GM12874 (cell line): ENCODE measurements at regions not wholly inside any gene's neighbourhood (a gene's known extent, or its start where the extent isn't known, plus 50 kb on each side); places are given as distances from the start of the nearest gene placed in this dataset.

ENCODE experiments used
- TF ChIP-seq, protein P1 (sequence below): IDR thresholded peaks from 2 replicates; pipeline ENCODE4 v1.5.1; 2011; ENCODE audit warnings: low read depth, mild to moderate bottlenecking, control low read depth, low read length, moderate library complexity; ENCODE audit not compliant: insufficient read depth

DNA sequence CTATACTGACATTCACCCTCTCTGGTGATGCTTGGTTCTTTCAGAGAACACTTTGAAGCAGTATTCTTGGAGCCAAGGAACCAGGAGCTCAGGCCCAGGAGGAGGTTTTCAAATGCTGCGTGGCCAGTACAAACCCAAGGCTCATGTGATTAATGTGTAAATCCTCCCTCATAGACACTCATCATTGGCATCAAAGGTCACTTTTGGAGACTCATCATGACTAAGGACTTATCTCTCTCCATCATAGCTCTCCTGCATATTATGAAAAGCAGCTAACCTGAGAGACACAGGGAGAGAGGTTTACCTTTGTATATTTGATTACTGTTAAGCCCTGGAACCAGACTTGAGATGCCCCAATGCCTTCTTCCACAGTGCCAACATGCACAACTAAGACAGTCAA is 115.3 kb upstream of the SRD5A2 start:
- TF ChIP-seq, protein P1, sequence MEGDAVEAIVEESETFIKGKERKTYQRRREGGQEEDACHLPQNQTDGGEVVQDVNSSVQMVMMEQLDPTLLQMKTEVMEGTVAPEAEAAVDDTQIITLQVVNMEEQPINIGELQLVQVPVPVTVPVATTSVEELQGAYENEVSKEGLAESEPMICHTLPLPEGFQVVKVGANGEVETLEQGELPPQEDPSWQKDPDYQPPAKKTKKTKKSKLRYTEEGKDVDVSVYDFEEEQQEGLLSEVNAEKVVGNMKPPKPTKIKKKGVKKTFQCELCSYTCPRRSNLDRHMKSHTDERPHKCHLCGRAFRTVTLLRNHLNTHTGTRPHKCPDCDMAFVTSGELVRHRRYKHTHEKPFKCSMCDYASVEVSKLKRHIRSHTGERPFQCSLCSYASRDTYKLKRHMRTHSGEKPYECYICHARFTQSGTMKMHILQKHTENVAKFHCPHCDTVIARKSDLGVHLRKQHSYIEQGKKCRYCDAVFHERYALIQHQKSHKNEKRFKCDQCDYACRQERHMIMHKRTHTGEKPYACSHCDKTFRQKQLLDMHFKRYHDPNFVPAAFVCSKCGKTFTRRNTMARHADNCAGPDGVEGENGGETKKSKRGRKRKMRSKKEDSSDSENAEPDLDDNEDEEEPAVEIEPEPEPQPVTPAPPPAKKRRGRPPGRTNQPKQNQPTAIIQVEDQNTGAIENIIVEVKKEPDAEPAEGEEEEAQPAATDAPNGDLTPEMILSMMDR = no peak

DNA sequence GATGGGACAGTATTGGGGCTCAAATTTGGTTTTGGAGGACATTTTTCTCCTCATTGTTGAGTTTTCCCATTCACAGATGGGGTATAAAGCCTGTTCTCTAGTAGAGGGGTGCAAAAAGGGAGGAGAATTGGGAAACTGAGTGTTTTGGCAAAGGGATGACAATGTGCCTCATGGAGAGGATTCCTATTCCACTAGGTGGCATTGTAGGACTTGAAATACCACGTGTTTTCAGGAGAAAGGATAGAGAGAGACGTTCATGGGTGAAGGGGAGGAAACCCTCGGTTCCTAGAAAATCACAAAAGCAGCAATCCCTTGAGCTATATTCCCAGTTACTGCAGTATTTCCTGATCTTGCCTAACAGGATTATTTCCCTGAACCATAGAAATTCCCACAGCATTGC is 113.7 kb upstream of the SRD5A2 start:
- TF ChIP-seq, protein P1 = no peak

DNA sequence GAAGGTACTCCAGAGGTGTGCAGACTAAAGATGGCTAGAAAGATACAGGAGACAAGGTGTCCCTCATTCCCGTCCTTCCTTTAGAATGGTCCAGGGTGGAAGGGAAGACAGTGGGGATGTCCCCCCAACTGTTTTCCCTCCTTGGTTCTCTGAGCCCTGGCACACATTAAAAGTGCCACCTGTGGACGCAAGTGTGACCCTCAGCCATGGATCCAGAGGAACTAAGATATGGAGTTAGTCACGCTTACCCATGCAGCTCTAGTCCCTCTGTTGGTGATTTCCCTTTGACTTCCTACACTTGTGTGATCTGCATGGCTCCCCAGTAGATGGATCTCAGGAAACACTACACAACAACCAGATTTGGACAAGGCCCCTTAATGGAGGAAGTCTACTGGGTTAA is 113.1 kb upstream of the SRD5A2 start:
- TF ChIP-seq, protein P1 = no peak

DNA sequence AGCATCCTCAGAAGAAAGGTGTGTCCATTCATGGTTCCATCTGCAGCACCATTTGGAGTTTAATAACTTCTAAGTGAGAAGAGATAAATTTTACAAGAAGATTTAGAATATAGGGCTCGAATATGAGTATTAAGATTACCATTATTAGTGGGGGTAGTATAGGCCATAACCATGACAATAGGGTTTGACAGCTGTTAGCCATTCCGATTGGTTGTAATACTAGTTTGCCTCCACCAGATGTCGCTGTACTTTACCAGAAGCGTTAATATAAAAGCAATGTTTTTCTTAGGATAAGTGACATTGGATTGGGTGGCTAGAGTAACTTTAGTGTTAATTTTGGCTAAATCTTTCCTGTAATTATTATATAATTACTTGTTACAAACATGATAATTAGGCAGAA is 107.5 kb upstream of the SRD5A2 start:
- TF ChIP-seq, protein P1 = peak; percentile 41; the same call in 1 of the 2 replicates

DNA sequence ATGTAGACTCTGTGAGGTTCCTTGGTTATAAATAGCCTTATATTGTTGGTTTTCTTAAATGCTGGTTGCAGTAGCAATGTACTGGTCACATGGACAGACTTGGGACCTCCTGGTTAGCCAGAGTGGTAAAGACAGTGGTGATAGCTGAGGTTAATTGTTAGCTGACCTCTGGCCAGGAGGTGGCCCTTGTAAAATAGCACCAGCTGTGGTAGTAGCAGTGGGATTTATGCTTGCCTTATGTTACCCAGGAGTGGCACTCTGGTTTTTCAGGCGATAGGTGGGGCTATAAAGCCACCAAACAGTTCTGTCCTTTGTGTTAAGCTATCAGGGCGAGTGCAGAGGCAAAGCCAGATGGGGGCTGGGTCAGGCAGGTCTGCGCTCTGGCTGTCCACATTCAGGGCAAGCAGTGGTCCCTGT is 94.8 kb upstream of the SRD5A2 start:
- TF ChIP-seq, protein P1 = 0 out of 2 replicates have a peak, but pooled peaks have one; percentile 10

DNA sequence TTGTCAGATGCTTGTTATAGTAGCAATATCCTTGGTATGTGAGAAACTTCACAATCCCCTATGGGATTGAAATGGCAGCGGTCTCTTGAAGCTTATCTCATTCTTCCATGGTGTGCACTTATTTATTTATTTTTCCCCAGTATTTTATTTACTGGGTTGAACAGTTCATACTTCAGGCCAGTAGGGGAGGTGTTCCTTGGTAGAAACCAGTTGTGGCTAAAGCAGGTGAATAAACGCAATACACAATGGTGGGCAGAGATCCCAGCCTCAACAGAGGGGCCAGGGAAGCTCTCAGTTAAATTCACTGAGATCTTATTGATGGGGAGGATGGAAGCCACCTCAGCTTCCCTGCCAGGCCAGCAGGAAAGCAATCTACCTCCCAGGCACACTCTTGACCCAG is 93.7 kb upstream of the SRD5A2 start:
- TF ChIP-seq, protein P1 = no peak

DNA sequence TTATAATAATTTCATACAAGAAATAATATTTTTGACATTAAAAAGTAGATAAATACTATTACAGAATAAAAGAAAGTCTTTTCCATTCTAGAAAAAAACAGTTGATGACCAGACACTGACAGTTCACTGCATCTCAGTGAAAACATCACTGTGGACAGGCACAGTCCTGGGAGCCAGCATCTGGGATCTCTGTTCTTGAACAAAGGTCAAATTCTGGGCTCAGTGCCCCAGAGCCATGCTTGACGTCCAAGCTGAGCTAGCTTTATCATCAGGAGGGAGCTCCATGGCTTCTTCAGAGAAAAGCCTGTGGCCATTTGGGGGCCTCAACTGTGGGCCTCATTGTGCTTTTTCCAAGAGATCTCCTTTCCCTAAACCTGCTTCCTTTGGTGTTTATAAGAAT is 86.1 kb upstream of the SRD5A2 start:
- TF ChIP-seq, protein P1 = no peak

DNA sequence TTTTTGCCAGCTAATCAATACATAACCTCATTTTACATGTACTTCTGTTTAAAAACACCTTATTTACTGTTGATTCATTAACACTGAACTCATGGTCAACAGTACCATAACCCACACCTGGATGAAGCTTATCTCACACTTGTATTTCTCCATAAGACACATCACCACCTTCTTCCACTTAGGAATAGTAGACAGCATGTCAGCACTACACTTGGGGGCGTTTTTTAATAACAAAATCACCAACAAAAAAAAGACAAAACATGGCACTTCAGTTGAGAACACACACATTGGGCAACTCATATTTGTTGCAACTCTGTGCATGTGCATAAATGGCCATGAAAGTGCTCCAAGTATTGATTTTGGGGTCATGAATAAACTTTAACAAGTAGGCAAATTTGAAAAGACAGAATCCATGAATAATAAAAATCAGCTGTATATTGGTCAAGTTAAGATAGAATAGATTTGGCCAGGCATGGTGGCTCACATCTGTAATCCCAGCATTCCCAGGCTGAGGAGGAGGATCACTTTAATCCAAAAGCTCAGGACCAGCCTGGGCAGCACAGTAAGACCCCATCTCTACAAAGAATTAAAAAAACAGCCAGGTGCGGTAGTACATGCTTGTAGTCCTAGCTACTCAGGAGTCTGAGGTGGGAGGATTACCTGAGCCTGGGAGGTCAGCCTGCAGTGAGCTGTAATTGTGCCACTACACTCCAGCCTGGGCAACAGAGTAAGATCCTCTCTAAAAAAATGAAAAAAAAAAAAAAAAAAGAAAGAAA is 84.4 kb upstream of the SRD5A2 start:
- TF ChIP-seq, protein P1 = no peak
